ENCODE measurements at regions not wholly inside any gene's neighbourhood (a gene's known extent, or its start where the extent isn't known, plus 50 kb on each side); places are given as distances from the start of the nearest gene placed in this dataset.

- peak overlapping the region in 1 of 2 donors; percentile 18 for H3K4me3 ChIP-seq (ENCODE audit: low read length in 2 of 2)
- peaks cover 2 to 6% of the 10 kb centered on the region in 2 donors for H3K4me1 ChIP-seq (ENCODE audit: control insufficient read depth in 1 of 2, insufficient read depth in 2 of 2, low read length in 2 of 2)
These were observed 629.5 kb downstream of the LMO4 start for GRCh38 chr1:87958201-87958600.

DNA sequence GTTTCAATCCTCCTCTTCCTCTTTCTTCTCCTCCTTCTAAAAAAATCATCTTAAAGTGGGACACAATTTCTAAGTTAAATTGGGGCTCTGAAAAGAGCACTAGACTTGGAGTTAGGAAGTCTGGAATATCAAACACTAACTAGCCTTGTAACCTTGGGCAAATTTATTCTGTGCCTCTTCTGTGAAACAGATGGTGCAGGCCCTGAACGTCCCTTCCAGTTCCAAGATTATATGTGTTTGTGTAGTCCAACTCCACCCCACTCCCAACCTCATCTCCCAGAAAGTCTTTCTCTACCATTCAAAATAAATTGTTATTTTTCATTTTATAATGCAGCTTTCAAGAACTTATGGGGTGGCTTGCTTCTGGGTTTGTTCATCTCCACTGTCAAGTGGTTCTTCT is 630.0 kb downstream of the LMO4 start:
- no peak overlapping the region for H3K4me3 ChIP-seq (ENCODE audit: low read length in 2 of 2)
- intact Hi-C loops (cut with DNase I): loop anchor here in 1 of 2 donors (5.0 to 10.0 kb wide), 2 partner anchors 344 to 631 kb away; partner anchors contain the start of gene LMO4
- 5 to 14% methylated on average over 1 of the region's 1 CpG for whole genome bisulfite sequencing, 2 donors
- no peaks in the 10 kb centered on the region for H3K36me3 ChIP-seq (ENCODE audit: control insufficient read depth in 1 of 2, insufficient read depth in 2 of 2, low read length in 1 of 2)
- ATAC-seq (ENCODE audit: low FRiP score) (no peak), DNase-seq (no peak)
- peaks cover 0 to 6% of the 10 kb centered on the region in 2 donors for H3K4me1 ChIP-seq (ENCODE audit: control insufficient read depth in 1 of 2, insufficient read depth in 2 of 2, low read length in 2 of 2)
- peaks cover 0 to 2% of the 10 kb centered on the region in 2 donors for H3K27me3 ChIP-seq (ENCODE audit: control insufficient read depth in 1 of 2, insufficient read depth in 2 of 2, low read length in 1 of 2)
- H3K27ac ChIP-seq (ENCODE audit: low read depth in 1 of 2, low read length in 2 of 2): peak overlapping the region in 1 of 2 donors; percentile 7
- no peaks in the 10 kb centered on the region for H3K9me3 ChIP-seq (ENCODE audit: control insufficient read depth, low read length)

More at GRCh38 chr1:87958201-87958600, 629.5 kb downstream of the LMO4 start:
- no peak for DNase-seq
- Histone ChIP-seq H3K27me3 (ENCODE audit: control insufficient read depth in 1 of 2, insufficient read depth in 2 of 2, low read length in 1 of 2) (peaks cover 0 to 2% of the 10 kb centered on the region in 2 donors), H3K36me3 (ENCODE audit: control insufficient read depth in 1 of 2, insufficient read depth in 2 of 2, low read length in 1 of 2) (no peaks in the 10 kb centered on the region), H3K9me3 (ENCODE audit: control insufficient read depth, low read length) (no peaks in the 10 kb centered on the region), H3K27ac (ENCODE audit: low read depth in 1 of 2, low read length in 2 of 2) (peak overlapping the region; percentile 7 to 90)
- WGBS, 2 donors: 28 to 31% methylated on average over 4 of the region's 4 CpGs
- no peak for ATAC-seq (ENCODE audit: low FRiP score)
- intact Hi-C loops (cut with DNase I): loop anchor here in 1 of 2 donors (5.0 to 10.0 kb wide), 2 partner anchors 343 to 631 kb away; partner anchors contain the start of gene LMO4

DNA sequence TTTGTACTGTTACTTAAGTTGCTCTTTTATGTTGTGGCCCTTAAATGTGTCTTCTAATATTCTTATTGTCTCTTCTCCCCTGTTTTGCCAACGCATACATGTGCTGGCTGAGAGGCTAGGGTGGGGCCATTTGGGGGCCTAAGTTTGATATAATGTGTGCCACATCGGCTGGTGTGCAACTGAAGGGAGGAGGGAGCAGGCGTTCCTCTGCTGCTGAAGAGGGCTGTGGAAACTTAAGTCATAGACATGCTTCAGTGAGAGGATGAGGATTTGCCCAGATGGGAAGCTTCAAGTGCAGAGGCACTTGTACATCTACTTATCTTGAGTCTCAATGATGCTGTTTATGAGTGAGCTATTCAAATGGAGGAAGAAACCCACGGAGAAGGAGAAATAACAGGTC is 630.6 kb downstream of the LMO4 start:
- H3K4me3 ChIP-seq (ENCODE audit: low read length in 2 of 2): no peak overlapping the region
- no peak for ATAC-seq (ENCODE audit: low FRiP score)
- H3K36me3 ChIP-seq (ENCODE audit: control insufficient read depth in 1 of 2, insufficient read depth in 2 of 2, low read length in 1 of 2): no peaks in the 10 kb centered on the region
- intact Hi-C loops (cut with DNase I): loop anchor here in 1 of 2 donors (5.0 to 10.0 kb wide), 2 partner anchors 344 to 632 kb away; partner anchors contain the start of gene LMO4
- WGBS, 2 donors: 65 to 91% methylated on average over 4 of the region's 4 CpGs
- H3K27ac ChIP-seq (ENCODE audit: low read depth in 1 of 2, low read length in 2 of 2): no peak overlapping the region
- DNase-seq: no peak
- peaks cover 0 to 6% of the 10 kb centered on the region in 2 donors for H3K4me1 ChIP-seq (ENCODE audit: control insufficient read depth in 1 of 2, insufficient read depth in 2 of 2, low read length in 2 of 2)
- H3K27me3 ChIP-seq (ENCODE audit: control insufficient read depth in 1 of 2, insufficient read depth in 2 of 2, low read length in 1 of 2): peaks cover 0 to 2% of the 10 kb centered on the region in 2 donors
- H3K9me3 ChIP-seq (ENCODE audit: control insufficient read depth, low read length): no peaks in the 10 kb centered on the region

- DNase-seq (no peak), ATAC-seq (ENCODE audit: low FRiP score) (no peak)
- intact Hi-C loops (cut with DNase I): no loop called here
- no peak overlapping the region for H3K4me3 ChIP-seq (ENCODE audit: low read length in 2 of 2)
- H3K9me3 ChIP-seq (ENCODE audit: control insufficient read depth, low read length): no peaks in the 10 kb centered on the region
- no peaks in the 10 kb centered on the region for H3K36me3 ChIP-seq (ENCODE audit: control insufficient read depth in 1 of 2, insufficient read depth in 2 of 2, low read length in 1 of 2)
- peaks cover 0 to 4% of the 10 kb centered on the region in 2 donors for H3K4me1 ChIP-seq (ENCODE audit: control insufficient read depth in 1 of 2, insufficient read depth in 2 of 2, low read length in 2 of 2)
- H3K27ac ChIP-seq (ENCODE audit: low read depth in 1 of 2, low read length in 2 of 2): no peak overlapping the region
- no peaks in the 10 kb centered on the region for H3K27me3 ChIP-seq (ENCODE audit: control insufficient read depth in 1 of 2, insufficient read depth in 2 of 2, low read length in 1 of 2)
These were observed 633.3 kb downstream of the LMO4 start for GRCh38 chr1:87961992-87962391.

DNA sequence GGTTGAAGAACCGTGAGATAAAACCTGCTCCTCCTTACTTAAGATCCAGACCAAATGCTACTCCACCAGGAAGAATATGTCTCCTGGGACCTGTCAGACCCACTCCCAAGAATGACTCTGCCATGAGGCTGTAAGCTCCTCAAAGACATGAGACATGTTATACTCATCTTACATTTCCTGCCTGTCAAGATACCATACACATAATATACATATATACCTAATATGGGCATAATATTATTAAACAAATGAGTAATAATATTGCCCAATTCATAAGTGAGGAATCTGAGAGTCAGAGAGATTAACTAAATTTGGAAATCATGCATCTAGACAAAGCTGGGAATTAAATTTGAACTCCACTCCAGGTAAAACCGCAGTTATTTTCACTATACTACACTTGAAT is 634.9 kb downstream of the LMO4 start:
- WGBS, 2 donors: 50 to 96% methylated on average over 2 of the region's 2 CpGs
- ATAC-seq (ENCODE audit: low FRiP score) (no peak), DNase-seq (no peak)
- intact Hi-C loops (cut with DNase I): no loop called here
- no peaks in the 10 kb centered on the region for H3K36me3 ChIP-seq (ENCODE audit: control insufficient read depth in 1 of 2, insufficient read depth in 2 of 2, low read length in 1 of 2)
- H3K4me1 ChIP-seq (ENCODE audit: control insufficient read depth in 1 of 2, insufficient read depth in 2 of 2, low read length in 2 of 2): peaks cover 0 to 4% of the 10 kb centered on the region in 2 donors
- no peak overlapping the region for H3K4me3 ChIP-seq (ENCODE audit: low read length in 2 of 2)
- H3K27me3 ChIP-seq (ENCODE audit: control insufficient read depth in 1 of 2, insufficient read depth in 2 of 2, low read length in 1 of 2): no peaks in the 10 kb centered on the region
- H3K9me3 ChIP-seq (ENCODE audit: control insufficient read depth, low read length): no peaks in the 10 kb centered on the region
- H3K27ac ChIP-seq (ENCODE audit: low read depth in 1 of 2, low read length in 2 of 2): no peak overlapping the region

DNA sequence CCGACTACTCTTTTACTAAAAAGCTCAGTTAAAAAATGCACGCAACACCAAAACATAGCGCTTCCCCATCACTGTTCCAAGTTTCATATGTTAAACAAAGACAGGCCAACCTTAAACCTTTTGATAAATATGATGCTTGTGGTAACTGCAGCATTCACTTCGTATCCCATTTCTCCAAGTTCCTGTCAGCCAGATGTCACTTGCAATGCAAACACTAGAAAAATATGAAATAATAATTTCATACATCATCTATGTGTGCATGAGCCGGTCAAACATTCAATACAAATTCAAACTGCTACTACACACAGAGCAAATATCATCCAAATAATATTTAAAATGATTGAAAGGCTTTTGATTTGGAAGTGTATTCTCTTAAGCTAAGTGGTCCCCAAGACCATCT is 636.5 kb downstream of the LMO4 start:
- peaks cover 0 to 6% of the 10 kb centered on the region in 2 donors for H3K4me1 ChIP-seq (ENCODE audit: control insufficient read depth in 1 of 2, insufficient read depth in 2 of 2, low read length in 2 of 2)
- ATAC-seq (ENCODE audit: low FRiP score): no peak
- intact Hi-C loops (cut with DNase I): no loop called here
- DNase-seq: no peak
- H3K27ac ChIP-seq (ENCODE audit: low read depth in 1 of 2, low read length in 2 of 2): no peak overlapping the region
- WGBS, 2 donors: 96 to 99% methylated on average over 5 of the region's 5 CpGs
- no peak overlapping the region for H3K4me3 ChIP-seq (ENCODE audit: low read length in 2 of 2)
- no peaks in the 10 kb centered on the region for H3K9me3 ChIP-seq (ENCODE audit: control insufficient read depth, low read length)
- H3K36me3 ChIP-seq (ENCODE audit: control insufficient read depth in 1 of 2, insufficient read depth in 2 of 2, low read length in 1 of 2): no peaks in the 10 kb centered on the region
- no peaks in the 10 kb centered on the region for H3K27me3 ChIP-seq (ENCODE audit: control insufficient read depth in 1 of 2, insufficient read depth in 2 of 2, low read length in 1 of 2)

GRCh38 chr1:87968197-87968955 is 639.7 kb downstream of the LMO4 start:
- 3 to 10% methylated on average over 4 of the region's 4 CpGs for WGBS, 2 donors
- Histone ChIP-seq H3K27me3 (ENCODE audit: control insufficient read depth in 1 of 2, insufficient read depth in 2 of 2, low read length in 1 of 2) (no peaks in the 10 kb centered on the region), H3K4me1 (ENCODE audit: control insufficient read depth in 1 of 2, insufficient read depth in 2 of 2, low read length in 2 of 2) (peaks cover 5 to 6% of the 10 kb centered on the region in 2 donors), H3K4me3 (ENCODE audit: low read length in 2 of 2) (no peak overlapping the region), H3K27ac (ENCODE audit: low read depth in 1 of 2, low read length in 2 of 2) (peak overlapping the region; percentile 68 to 93), H3K36me3 (ENCODE audit: control insufficient read depth in 1 of 2, insufficient read depth in 2 of 2, low read length in 1 of 2) (no peaks in the 10 kb centered on the region), H3K9me3 (ENCODE audit: control insufficient read depth, low read length) (no peaks in the 10 kb centered on the region)
- intact Hi-C loops (cut with DNase I): no loop called here
- ATAC-seq (ENCODE audit: low FRiP score) (peak; percentile 89), DNase-seq (peak; percentile 78 to 85)

DNA sequence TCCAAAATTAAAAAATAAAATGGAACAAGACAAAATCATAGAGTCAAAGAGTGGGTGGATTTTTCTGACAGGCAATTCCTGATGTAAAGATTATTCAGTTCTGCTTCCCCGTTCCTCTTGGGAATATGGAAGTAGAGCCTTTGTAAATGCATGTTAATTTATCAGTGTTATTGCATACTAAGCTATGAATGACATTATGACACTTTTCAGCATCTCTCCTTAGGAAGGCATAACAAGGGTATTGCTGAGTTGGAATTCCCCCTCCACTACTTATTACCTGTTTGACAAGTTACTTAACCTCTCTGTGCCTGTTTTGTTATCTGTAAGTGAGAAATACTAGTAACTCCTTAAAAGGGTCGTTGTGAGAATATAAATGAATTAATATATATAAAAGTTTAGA is 640.4 kb downstream of the LMO4 start:
- H3K27me3 ChIP-seq (ENCODE audit: control insufficient read depth in 1 of 2, insufficient read depth in 2 of 2, low read length in 1 of 2): no peaks in the 10 kb centered on the region
- H3K36me3 ChIP-seq (ENCODE audit: control insufficient read depth in 1 of 2, insufficient read depth in 2 of 2, low read length in 1 of 2): no peaks in the 10 kb centered on the region
- H3K4me3 ChIP-seq (ENCODE audit: low read length in 2 of 2): peak overlapping the region in 1 of 2 donors; percentile 10
- ATAC-seq (ENCODE audit: low FRiP score) (no peak), DNase-seq (no peak)
- intact Hi-C loops (cut with DNase I): no loop called here
- peak overlapping the region in 1 of 2 donors; percentile 93 for H3K27ac ChIP-seq (ENCODE audit: low read depth in 1 of 2, low read length in 2 of 2)
- H3K4me1 ChIP-seq (ENCODE audit: control insufficient read depth in 1 of 2, insufficient read depth in 2 of 2, low read length in 2 of 2): peaks cover 5 to 6% of the 10 kb centered on the region in 2 donors
- H3K9me3 ChIP-seq (ENCODE audit: control insufficient read depth, low read length): no peaks in the 10 kb centered on the region
- 43 to 45% methylated on average over 2 of the region's 2 CpGs for WGBS, 2 donors

- H3K36me3 ChIP-seq (ENCODE audit: control insufficient read depth in 1 of 2, insufficient read depth in 2 of 2, low read length in 1 of 2): no peaks in the 10 kb centered on the region
- WGBS, 2 donors: 59 to 62% methylated on average over 3 of the region's 3 CpGs
- no peak overlapping the region for H3K27ac ChIP-seq (ENCODE audit: low read depth in 1 of 2, low read length in 2 of 2)
- ATAC-seq (ENCODE audit: low FRiP score) (no peak), DNase-seq (no peak)
- no peak overlapping the region for H3K4me3 ChIP-seq (ENCODE audit: low read length in 2 of 2)
- H3K4me1 ChIP-seq (ENCODE audit: control insufficient read depth in 1 of 2, insufficient read depth in 2 of 2, low read length in 2 of 2): peaks cover 3 to 5% of the 10 kb centered on the region in 2 donors
- no peaks in the 10 kb centered on the region for H3K27me3 ChIP-seq (ENCODE audit: control insufficient read depth in 1 of 2, insufficient read depth in 2 of 2, low read length in 1 of 2)
- intact Hi-C loops (cut with DNase I): no loop called here
- no peaks in the 10 kb centered on the region for H3K9me3 ChIP-seq (ENCODE audit: control insufficient read depth, low read length)
These were observed 644.1 kb downstream of the LMO4 start for GRCh38 chr1:87972811-87973210.

Data from aorta (tissue), 5 donors.